CD4-positive, alpha-beta T cell (primary cell): ENCODE measurements at regions not wholly inside any gene's neighbourhood (a gene's known extent, or its start where the extent isn't known, plus 50 kb on each side); places are given as distances from the start of the nearest gene placed in this dataset.
"Not testable (repeated sequence)": the region's sequence is repeated elsewhere in the genome, so short reads cannot be mapped to it uniquely, and the experiment has no call there.

Experiments used
- ATAC-seq: fragments of 200-7000 bp; cut with Tn5 transposase; one replicate; pipeline ENCODE4 v1.10.0; 2022; ENCODE audit warnings: mild to moderate bottlenecking; ENCODE audit not compliant: poor library complexity
- CTCF ChIA-PET: fragments of 350-600 bp; sonication (Branson Sonifier 250); formaldehyde crosslinking; loops from one replicate; lab custom pipeline; 2021; ENCODE audit warnings: antibody characterized with exemption, inconsistent platforms; lab: Charles Lee
- POLR2A ChIA-PET: fragments of 350-600 bp; sonication (Branson Sonifier 250); formaldehyde crosslinking; loops from one replicate; lab custom pipeline; 2021; ENCODE audit warnings: antibody characterized with exemption, inconsistent platforms; lab: Charles Lee
- DNase-seq, 14 experiments: peaks; one replicate each; pipeline ENCODE4 v3.0.0-alpha.2; 2013 to 2020; ENCODE audit warnings: mixed read lengths in 2 of 14
- H3K27ac ChIP-seq, 2 donors: one replicate each; pipeline versions ENCODE4 v1.5.1 to v1.7.0; 2013; ENCODE audit warnings: low read length in 2 of 2, low read depth in 1 of 2, mild to moderate bottlenecking in 1 of 2
- H3K27me3 ChIP-seq, 2 experiments: 1 replicate in 1 of 2; 2 replicates in 1 of 2; pipeline versions ENCODE4 v1.6.1 to v1.7.0; 2013; ENCODE audit warnings: low read length in 2 of 2, control low read depth in 1 of 2, mild to moderate bottlenecking in 1 of 2, moderate library complexity in 1 of 2; ENCODE audit not compliant: insufficient read depth in 2 of 2, control insufficient read depth in 1 of 2
- H3K36me3 ChIP-seq: one replicate; pipeline ENCODE4 v1.6.1; 2013; ENCODE audit warnings: low read length, control low read depth; ENCODE audit not compliant: insufficient read depth
- H3K4me1 ChIP-seq: one replicate; pipeline ENCODE4 v1.6.1; 2013; ENCODE audit warnings: low read length, control low read depth; ENCODE audit not compliant: insufficient read depth
- H3K4me3 ChIP-seq: one replicate; pipeline ENCODE4 v1.5.1; 2013; ENCODE audit warnings: mild to moderate bottlenecking, low read length, moderate library complexity
- H3K9me3 ChIP-seq, 2 experiments: 1 replicate in 1 of 2; 2 replicates in 1 of 2; pipeline versions ENCODE4 v1.6.1 to v1.7.0; 2013; ENCODE audit warnings: low read length in 2 of 2, mild to moderate bottlenecking in 2 of 2, control low read depth in 1 of 2, moderate library complexity in 1 of 2; ENCODE audit not compliant: control insufficient read depth in 1 of 2, insufficient read depth in 1 of 2
- H3K27ac Mint-ChIP-seq: one replicate; pipeline ENCODE4 v1.8.0; 2020; ENCODE audit warnings: mixed read lengths
- H3K27me3 Mint-ChIP-seq: one replicate; pipeline ENCODE4 v1.8.0; 2021; ENCODE audit warnings: mixed read lengths
- H3K36me3 Mint-ChIP-seq: one replicate; pipeline ENCODE4 v1.8.0; 2021; ENCODE audit warnings: low read depth, mixed read lengths
- H3K4me1 Mint-ChIP-seq: one replicate; pipeline ENCODE4 v1.8.0; 2021; ENCODE audit warnings: low read depth, mixed read lengths
- H3K4me3 Mint-ChIP-seq: one replicate; pipeline ENCODE4 v1.8.0; 2020; ENCODE audit warnings: mild to moderate bottlenecking, mixed read lengths
- H3K9me3 Mint-ChIP-seq: one replicate; pipeline ENCODE4 v1.8.0; 2020; ENCODE audit warnings: mixed read lengths
- CTCF ChIP-seq: fragments of 200-600 bp; IDR thresholded peaks from one replicate; pipeline ENCODE4 v1.8.0; 2022; ENCODE audit warnings: antibody characterized with exemption, mild to moderate bottlenecking
- intact Hi-C, 2 experiments: fragments of 100-400 bp; cut with DNase I in 1 of 2; cut with micrococcal nuclease in 1 of 2; formaldehyde crosslinking; loops; one replicate each; pipeline versions ENCODE4 v1.15.1 to v1.9.0; 2023 to 2025; cut with DNase I, micrococcal nuclease

DNA sequence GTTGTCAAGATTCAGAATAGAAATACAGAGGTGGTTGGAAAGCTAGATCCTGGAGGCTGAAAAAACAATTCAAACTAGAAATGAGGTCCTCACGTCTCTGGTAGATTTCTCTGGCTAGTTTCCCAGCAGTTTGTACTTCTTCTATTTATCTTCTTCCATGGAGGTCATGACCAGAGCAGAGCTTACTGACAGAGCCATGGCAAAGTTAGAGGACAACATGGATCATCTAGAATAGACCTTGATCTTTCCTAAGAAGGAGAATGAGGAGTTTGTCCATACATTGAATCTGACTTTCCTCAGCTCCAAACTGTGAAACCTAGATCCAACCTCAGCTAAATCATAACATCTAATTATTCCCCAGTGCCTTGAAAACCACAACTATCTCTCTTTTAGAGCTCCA is 900.8 kb upstream of the GOT2 start:
- CTCF ChIA-PET: no interaction called here

GRCh38 chr16:59634004-59634579 is 900.0 kb upstream of the GOT2 start:
- Histone ChIP-seq H3K4me3 (no peak overlapping the region), H3K27me3 (no peaks in the 10 kb centered on the region), H3K4me1 (no peaks in the 10 kb centered on the region), H3K9me3 (no peaks in the 10 kb centered on the region), H3K27ac (no peak overlapping the region), H3K36me3 (no peaks in the 10 kb centered on the region)
- no peaks in the 10 kb centered on the region for H3K27me3 Mint-ChIP-seq
- no peak overlapping the region for H3K27ac Mint-ChIP-seq
- POLR2A ChIA-PET: no interaction called here
- no peak overlapping the region for H3K4me3 Mint-ChIP-seq
- H3K9me3 Mint-ChIP-seq: peaks cover 2% of the 10 kb centered on the region
- no peak for DNase-seq
- no peak for ATAC-seq
- CTCF ChIA-PET: no interaction called here
- H3K36me3 Mint-ChIP-seq: no peaks in the 10 kb centered on the region
- no peak for TF ChIP-seq CTCF
- intact Hi-C loops: no loop called here
- no peaks in the 10 kb centered on the region for H3K4me1 Mint-ChIP-seq

More for the DNA sequence above, 900.8 kb upstream of the GOT2 start:
- no peaks in the 10 kb centered on the region for H3K27me3 Mint-ChIP-seq
- Histone ChIP-seq H3K9me3 (no peaks in the 10 kb centered on the region), H3K27ac (no peak overlapping the region), H3K36me3 (no peaks in the 10 kb centered on the region), H3K4me3 (no peak overlapping the region), H3K27me3 (no peaks in the 10 kb centered on the region), H3K4me1 (no peaks in the 10 kb centered on the region)
- intact Hi-C loops: no loop called here
- TF ChIP-seq CTCF: no peak
- no peak for DNase-seq
- no peak overlapping the region for H3K4me3 Mint-ChIP-seq
- ATAC-seq: no peak
- H3K36me3 Mint-ChIP-seq: no peaks in the 10 kb centered on the region
- POLR2A ChIA-PET: no interaction called here
- no peaks in the 10 kb centered on the region for H3K4me1 Mint-ChIP-seq
- H3K27ac Mint-ChIP-seq: no peak overlapping the region
- H3K9me3 Mint-ChIP-seq: peaks cover 2% of the 10 kb centered on the region

DNA sequence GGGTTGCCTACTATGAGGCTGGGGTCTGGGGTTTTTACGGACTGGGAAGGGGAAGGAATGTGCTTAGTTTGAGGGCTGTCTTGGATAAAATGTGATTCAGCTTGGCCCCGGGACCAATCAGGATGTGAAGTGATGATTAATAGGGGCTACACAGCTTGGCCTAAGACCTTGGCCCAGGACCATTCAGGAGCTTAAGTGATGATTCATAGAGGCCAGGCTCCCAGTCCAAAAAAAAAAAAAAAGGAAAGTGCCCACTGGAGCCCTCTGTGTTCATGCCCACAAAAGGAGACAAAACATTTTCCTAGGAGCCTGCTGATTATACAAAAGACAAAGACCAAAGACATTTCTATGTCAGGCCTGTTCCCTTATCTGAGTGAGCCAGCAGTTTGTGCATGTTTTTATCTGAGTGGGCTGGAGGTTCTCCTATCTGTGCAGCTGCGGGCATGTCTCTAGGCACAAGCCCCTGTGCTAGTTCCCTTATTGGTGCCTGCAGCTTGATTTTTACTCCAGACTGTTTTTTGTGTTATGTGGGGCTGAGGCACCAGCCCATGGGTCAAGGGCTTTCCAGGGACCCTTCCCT is 898.2 kb upstream of the GOT2 start:
- H3K27ac Mint-ChIP-seq: no peak overlapping the region
- no peaks in the 10 kb centered on the region for H3K27me3 Mint-ChIP-seq
- H3K36me3 Mint-ChIP-seq: no peaks in the 10 kb centered on the region
- POLR2A ChIA-PET: no interaction called here
- intact Hi-C loops: no loop called here
- no peaks in the 10 kb centered on the region for H3K4me1 Mint-ChIP-seq
- Histone ChIP-seq H3K27me3 (no peaks in the 10 kb centered on the region), H3K36me3 (no peaks in the 10 kb centered on the region), H3K4me3 (no peak overlapping the region), H3K27ac (no peak overlapping the region), H3K4me1 (no peaks in the 10 kb centered on the region), H3K9me3 (no peaks in the 10 kb centered on the region)
- no peak for ATAC-seq
- CTCF ChIA-PET: no interaction called here
- H3K9me3 Mint-ChIP-seq: no peaks in the 10 kb centered on the region
- no peak for TF ChIP-seq CTCF
- DNase-seq: no peak
- no peak overlapping the region for H3K4me3 Mint-ChIP-seq

- intact Hi-C loops, H3K4me3 ChIP-seq, H3K4me3 Mint-ChIP-seq, H3K27me3 Mint-ChIP-seq, H3K36me3 Mint-ChIP-seq, H3K36me3 ChIP-seq, H3K27ac ChIP-seq, DNase-seq, ATAC-seq, H3K27ac Mint-ChIP-seq, H3K4me1 ChIP-seq, H3K27me3 ChIP-seq, H3K9me3 ChIP-seq, H3K4me1 Mint-ChIP-seq, POLR2A ChIA-PET, CTCF ChIA-PET, H3K9me3 Mint-ChIP-seq: not testable (repeated sequence)
These were observed 890.3 kb upstream of the GOT2 start for GRCh38 chr16:59624381-59624780.
